H1 (cell line): ENCODE measurements at regions not wholly inside any gene's neighbourhood (a gene's known extent, or its start where the extent isn't known, plus 50 kb on each side); places are given as distances from the start of the nearest gene placed in this dataset.

Experiments
- CTCF ChIA-PET: fragments of 300-600 bp; sonication (Branson Sonifier 250); formaldehyde crosslinking; loops from one replicate; lab custom pipeline; 2021; ENCODE audit not compliant: partially characterized antibody; lab: Charles Lee
- POLR2A ChIA-PET: fragments of 300-600 bp; sonication (Branson Sonifier 250); formaldehyde crosslinking; loops from one replicate; lab custom pipeline; 2021; ENCODE audit warnings: inconsistent platforms; ENCODE audit not compliant: partially characterized antibody; lab: Charles Lee
- DNase-seq, 2 experiments: peaks; one replicate each; pipeline versions ENCODE4 v3.0.0 to v3.0.0-alpha.2; 2010 to 2022; ENCODE audit warnings: low spot score in 2 of 2, low read depth in 1 of 2, mixed read lengths in 1 of 2
- FAIRE-seq: peaks from 2 replicates; lab custom pipeline; 2011; peaks lifted over from hg19 to GRCh38; lab: Jason Lieb, UNC
- H2AFZ ChIP-seq: 2 replicates; pipeline ENCODE4 v1.8.1; 2012; ENCODE audit warnings: low read length, inconsistent platforms
- H2AK5ac ChIP-seq: 2 replicates; pipeline ENCODE4 v1.6.1; 2013; ENCODE audit warnings: low read depth, low read length
- H2BK120ac ChIP-seq: replicated peaks from 2 replicates; pipeline ENCODE3; 2013; ENCODE audit warnings: low read depth, low read length, inconsistent platforms
- H2BK12ac ChIP-seq: 2 replicates; pipeline ENCODE4 v1.6.1; 2013; ENCODE audit warnings: low read depth, low read length
- H2BK15ac ChIP-seq: 2 replicates; pipeline ENCODE4 v1.6.1; 2013; ENCODE audit warnings: low read length
- H2BK20ac ChIP-seq: 2 replicates; pipeline ENCODE4 v1.6.1; 2013; ENCODE audit warnings: low read length
- H2BK5ac ChIP-seq: 2 replicates; pipeline ENCODE4 v1.6.1; 2013; ENCODE audit warnings: low read depth, low read length
- H3K14ac ChIP-seq: 2 replicates; pipeline ENCODE4 v1.6.1; 2013; ENCODE audit warnings: inconsistent platforms; ENCODE audit not compliant: insufficient read length
- H3K18ac ChIP-seq: 2 replicates; pipeline ENCODE4 v1.6.1; 2013; ENCODE audit warnings: low read length; ENCODE audit errors: extremely low read depth
- H3K23ac ChIP-seq: 2 replicates; pipeline ENCODE4 v1.6.1; 2013; ENCODE audit warnings: inconsistent platforms; ENCODE audit not compliant: insufficient read length
- H3K23me2 ChIP-seq: 2 replicates; pipeline ENCODE4 v1.6.1; 2013; ENCODE audit warnings: low read depth, low read length
- H3K27ac ChIP-seq: 2 replicates; pipeline ENCODE4 v1.6.1; 2011; ENCODE audit warnings: low read depth, low read length, inconsistent platforms
- H3K27me3 ChIP-seq, 4 experiments: replicated peaks in 1 of 4; 1 replicate in 1 of 4; 2 replicates in 3 of 4; pipeline versions ENCODE4 v1.6.1 to v1.8.1; 2011 to 2013; ENCODE audit warnings: low read length in 3 of 4, mild to moderate bottlenecking in 3 of 4, inconsistent platforms in 2 of 4, mixed read lengths in 2 of 4, moderate library complexity in 1 of 4; ENCODE audit not compliant: control insufficient read depth in 3 of 4, insufficient read depth in 3 of 4; ENCODE audit errors: extremely low read depth in 1 of 4
- H3K36me3 ChIP-seq, 4 experiments: 2 replicates each; pipeline versions ENCODE4 v1.6.1 to v1.8.1; 2011 to 2013; ENCODE audit warnings: mild to moderate bottlenecking in 4 of 4, low read length in 3 of 4, moderate library complexity in 2 of 4, control low read depth in 1 of 4, inconsistent platforms in 1 of 4; ENCODE audit not compliant: insufficient read depth in 4 of 4, control insufficient read depth in 2 of 4
- H3K4ac ChIP-seq: replicated peaks from 2 replicates; pipeline ENCODE3; 2013; ENCODE audit warnings: low read length, low read depth, mixed read lengths, inconsistent platforms; ENCODE audit not compliant: insufficient read length
- H3K4me1 ChIP-seq, 4 experiments: replicated peaks in 1 of 4; 1 replicate in 1 of 4; 2 replicates in 3 of 4; pipeline versions ENCODE4 v1.6.1 to v1.8.1; 2011 to 2013; ENCODE audit warnings: low read length in 3 of 4, inconsistent platforms in 2 of 4, mixed read lengths in 1 of 4; ENCODE audit not compliant: insufficient read depth in 4 of 4, control insufficient read depth in 3 of 4
- H3K4me2 ChIP-seq, 2 experiments: 2 replicates each; pipeline versions ENCODE4 v1.6.1 to v1.8.1; 2011 to 2013; ENCODE audit warnings: low read depth in 2 of 2, low read length in 2 of 2, control low read depth in 1 of 2, inconsistent platforms in 1 of 2, mild to moderate bottlenecking in 1 of 2; ENCODE audit not compliant: insufficient read depth in 1 of 2
- H3K4me3 ChIP-seq, 4 experiments: fragments of 200-600, 300-600 bp in 1 of 4; sonication (generic), shearing (Covaris generic), sonication (Bioruptor Twin) in 1 of 4; 2 replicates each; pipeline versions ENCODE4 v1.5.1 to v1.8.1; 2011 to 2016; ENCODE audit warnings: low read length in 4 of 4, low read depth in 3 of 4, control low read depth in 2 of 4, inconsistent platforms in 2 of 4, mild to moderate bottlenecking in 2 of 4, mixed read lengths in 1 of 4, moderate library complexity in 1 of 4; ENCODE audit not compliant: insufficient read depth in 2 of 4; ENCODE audit errors: extremely low read depth in 1 of 4
- H3K56ac ChIP-seq: replicated peaks from 2 replicates; pipeline ENCODE3; 2013; ENCODE audit warnings: low read depth, mild to moderate bottlenecking, mixed read lengths, low read length, inconsistent platforms; ENCODE audit not compliant: insufficient read length
- H3K79me1 ChIP-seq: 2 replicates; pipeline ENCODE4 v1.6.1; 2013; ENCODE audit warnings: low read depth, low read length, control low read depth
- H3K79me2 ChIP-seq, 2 experiments: 2 replicates each; pipeline versions ENCODE4 v1.6.1 to v1.8.1; 2012 to 2013; ENCODE audit warnings: low read length in 2 of 2, mild to moderate bottlenecking in 2 of 2, inconsistent platforms in 1 of 2; ENCODE audit not compliant: insufficient read depth in 2 of 2, control insufficient read depth in 1 of 2
- H3K9ac ChIP-seq, 4 experiments: replicated peaks in 1 of 4; 1 replicate in 1 of 4; 2 replicates in 3 of 4; pipeline versions ENCODE4 v1.6.1 to v1.8.1; 2011 to 2013; ENCODE audit warnings: low read depth in 3 of 4, low read length in 3 of 4, control low read depth in 2 of 4, mild to moderate bottlenecking in 2 of 4, moderate library complexity in 2 of 4, inconsistent platforms in 1 of 4; ENCODE audit errors: extremely low read depth in 1 of 4
- H3K9me3 ChIP-seq, 2 experiments: 2 replicates each; pipeline versions ENCODE4 v1.6.1 to v1.8.1; 2012 to 2013; ENCODE audit warnings: mild to moderate bottlenecking in 2 of 2, moderate library complexity in 2 of 2, control low read depth in 1 of 2, inconsistent platforms in 1 of 2, low read depth in 1 of 2, low read length in 1 of 2, mixed read lengths in 1 of 2; ENCODE audit not compliant: insufficient read depth in 2 of 2
- H4K20me1 ChIP-seq, 2 experiments: replicated peaks in 1 of 2; 2 replicates each; pipeline versions ENCODE3 to v1.8.1; 2011 to 2013; ENCODE audit warnings: inconsistent platforms in 2 of 2, low read length in 2 of 2, mild to moderate bottlenecking in 1 of 2; ENCODE audit not compliant: insufficient read depth in 2 of 2, control insufficient read depth in 1 of 2
- H4K5ac ChIP-seq: 2 replicates; pipeline ENCODE4 v1.6.1; 2013; ENCODE audit warnings: low read length, low read depth, mixed read lengths, inconsistent platforms; ENCODE audit not compliant: insufficient read length
- H4K8ac ChIP-seq: 2 replicates; pipeline ENCODE4 v1.8.0; 2013; ENCODE audit warnings: mild to moderate bottlenecking, moderate library complexity, low read length, inconsistent platforms; ENCODE audit not compliant: insufficient read depth; ENCODE audit errors: extremely low read depth
- H4K91ac ChIP-seq: replicated peaks from 2 replicates; pipeline ENCODE3; 2013; ENCODE audit warnings: low read length, mixed read lengths, inconsistent platforms; ENCODE audit not compliant: insufficient read length
- BCL11A ChIP-seq, 2 experiments: IDR thresholded peaks; one replicate each; pipeline ENCODE4 v1.6.1; 2011; ENCODE audit warnings: low read depth in 2 of 2, low read length in 2 of 2, mild to moderate bottlenecking in 2 of 2
- CEBPB ChIP-seq: IDR thresholded peaks from 2 replicates; pipeline ENCODE4 v1.6.1; 2012; ENCODE audit warnings: low read depth, low read length
- EP300 ChIP-seq, 2 experiments: IDR thresholded peaks; 1 replicate in 1 of 2; 2 replicates in 1 of 2; pipeline ENCODE4 v1.6.1; 2011 to 2012; ENCODE audit warnings: low read depth in 2 of 2, low read length in 2 of 2, mild to moderate bottlenecking in 2 of 2, borderline replicate concordance in 1 of 2, inconsistent platforms in 1 of 2, moderate library complexity in 1 of 2
- KDM5A ChIP-seq: fragments of 200-600 bp; IDR thresholded peaks from 2 replicates; pipeline ENCODE4 v1.7.1; 2012; ENCODE audit warnings: mild to moderate bottlenecking, low read length, inconsistent platforms, mixed read lengths
- NANOG ChIP-seq: IDR thresholded peaks from 2 replicates; pipeline ENCODE4 v1.6.1; 2011; ENCODE audit warnings: low read length, low read depth, mild to moderate bottlenecking, inconsistent platforms; ENCODE audit not compliant: insufficient read depth, poor library complexity, severe bottlenecking
- POU5F1 ChIP-seq: IDR thresholded peaks from 2 replicates; pipeline ENCODE4 v1.6.1; 2011; ENCODE audit warnings: low read depth, mild to moderate bottlenecking, low read length, moderate library complexity
- RNF2 ChIP-seq: fragments of 200-900, 300-1000 bp; sonication (generic); IDR thresholded peaks from 2 replicates; pipeline ENCODE4 v1.7.1; 2016; ENCODE audit warnings: borderline replicate concordance, low read depth, mild to moderate bottlenecking, antibody characterized with exemption, low read length; ENCODE audit not compliant: poor library complexity, severe bottlenecking; ENCODE audit errors: missing control alignments
- SIX5 ChIP-seq: IDR thresholded peaks from 2 replicates; pipeline ENCODE4 v1.6.1; 2011; ENCODE audit warnings: mild to moderate bottlenecking, low read depth, low read length
- USF2 ChIP-seq: IDR thresholded peaks from 2 replicates; pipeline ENCODE4 v1.6.1; 2011; ENCODE audit warnings: low read length, improper control_type of control experiment
- YY1 ChIP-seq: IDR thresholded peaks from 2 replicates; pipeline ENCODE4 v1.6.1; 2011; ENCODE audit warnings: low read depth, mild to moderate bottlenecking, low read length
- WGBS, 2 experiments: shearing (Covaris generic) in 1 of 2; methylation state at CpG; one replicate each; pipeline versions ENCODE4 v1.1.6 to v1.1.7; 2013 to 2015; ENCODE audit warnings: low lambda C conversion rate in 2 of 2, mixed read lengths in 2 of 2, inconsistent platforms in 1 of 2, low coverage in 1 of 2, missing lambda C conversion rate in 1 of 2; ENCODE audit not compliant: insufficient replicate concordance in 2 of 2, insufficient coverage in 1 of 2, insufficient read length in 1 of 2; ENCODE audit errors: extremely low coverage in 1 of 2, missing lambda C conversion rate in 1 of 2; 5-methylcytosine and 5-hydroxymethylcytosine counted together

DNA sequence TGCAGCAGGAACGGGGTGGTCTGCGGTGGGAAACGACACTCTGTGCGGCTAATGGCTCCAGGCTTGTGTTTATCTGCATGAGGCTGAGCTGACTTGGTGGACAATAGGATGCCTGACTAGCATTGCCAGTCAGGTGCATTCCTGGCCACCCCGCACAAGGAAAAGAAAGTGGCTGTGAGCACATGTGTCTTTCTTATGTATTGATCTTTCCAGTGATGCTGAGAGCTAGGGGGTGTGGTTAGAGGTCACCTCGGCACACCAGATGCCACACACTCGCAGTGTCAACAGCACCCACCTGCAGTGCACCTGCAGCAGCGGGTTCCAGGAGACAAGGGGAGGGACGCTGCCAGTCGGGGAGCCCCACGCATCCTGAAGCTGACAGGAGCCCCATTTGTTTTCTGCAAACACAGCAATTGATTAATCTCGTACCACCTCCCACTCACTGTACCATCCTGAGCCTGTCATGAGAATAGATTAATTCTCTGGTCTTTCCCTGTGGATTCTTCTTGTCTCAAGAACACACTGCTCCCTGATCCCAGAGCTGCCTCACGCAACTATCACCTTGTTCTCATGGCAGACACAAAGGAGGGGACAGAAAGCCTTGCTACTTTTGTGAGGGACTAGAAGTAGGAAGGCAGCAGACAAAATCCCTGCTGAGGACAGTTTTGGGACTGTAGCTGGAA lies 251.7 kb upstream of the WWC1 start:
- Histone ChIP-seq H3K27me3 (no peaks in the 10 kb centered on the region), H4K20me1 (no peaks in the 10 kb centered on the region), H3K79me1 (no peaks in the 10 kb centered on the region), H3K18ac (peak overlapping the region; percentile 60), H3K9me3 (no peaks in the 10 kb centered on the region), H2BK20ac (no peak overlapping the region), H3K4me2 (no peak overlapping the region), H3K4ac (no peak overlapping the region), H3K36me3 (no peaks in the 10 kb centered on the region), H3K4me3 (no peak overlapping the region), H2BK120ac (no peak overlapping the region), H3K23me2 (no peaks in the 10 kb centered on the region), H3K14ac (no peak overlapping the region), H2BK15ac (no peak overlapping the region), H3K56ac (no peak overlapping the region), H3K9ac (no peak overlapping the region), H3K79me2 (no peaks in the 10 kb centered on the region), H2AFZ (no peak overlapping the region), H2BK12ac (0 out of 2 replicates have a peak overlapping the region, but pooled peaks have one; percentile 39), H2AK5ac (no peak overlapping the region), H4K5ac (no peak overlapping the region), H3K23ac (no peak overlapping the region), H3K27ac (no peak overlapping the region), H4K8ac (no peak overlapping the region), H2BK5ac (no peak overlapping the region; the same call in 1 of the 2 replicates), H3K4me1 (no peaks in the 10 kb centered on the region; a peak in 2 of 7 replicates), H4K91ac (no peak overlapping the region)
- 84% methylated on average over 13 of the region's 13 CpGs; no CpG with 5 or more reads in 1 of the 2 experiments for WGBS, 2 experiments
- FAIRE-seq (peak; percentile 19), DNase-seq (no peak)
- ChIA-PET CTCF (interaction anchor here (0.5 to 2.2 kb wide), 5 partner anchors 8 to 405 kb away, joined by 3 to 7 read pairs (median 3); no protein-coding TSS in a partner anchor), POLR2A (no interaction called here)
- TF ChIP-seq NANOG (no peak), EP300 (IDR thresholded peaks at IDR 0.05; ENCODE audit: borderline replicate concordance in 1 of 2, low read depth in 2 of 2, low read length in 2 of 2) (no peak), USF2 (no peak), POU5F1 (no peak), SIX5 (no peak), CEBPB (no peak), YY1 (no peak), BCL11A (IDR thresholded peaks at IDR 0.05; ENCODE audit: low read depth in 2 of 2, low read length in 2 of 2) (no peak), RNF2 (no peak), KDM5A (no peak)
